HG02840 (cell line): ENCODE measurements at regions not wholly inside any gene's neighbourhood (a gene's known extent, or its start where the extent isn't known, plus 50 kb on each side); places are given as distances from the start of the nearest gene placed in this dataset.
"Not testable (repeated sequence)": the region's sequence is repeated elsewhere in the genome, so short reads cannot be mapped to it uniquely, and the experiment has no call there.

Source experiments
- ATAC-seq: cut with Tn5 transposase; IDR thresholded peaks from one replicate; pipeline ENCODE4 v1.9.1; 2021; ENCODE audit warnings: mild to moderate bottlenecking, moderate library complexity, moderate number of reproducible peaks; ENCODE audit not compliant: unreplicated experiment, low FRiP score

DNA sequence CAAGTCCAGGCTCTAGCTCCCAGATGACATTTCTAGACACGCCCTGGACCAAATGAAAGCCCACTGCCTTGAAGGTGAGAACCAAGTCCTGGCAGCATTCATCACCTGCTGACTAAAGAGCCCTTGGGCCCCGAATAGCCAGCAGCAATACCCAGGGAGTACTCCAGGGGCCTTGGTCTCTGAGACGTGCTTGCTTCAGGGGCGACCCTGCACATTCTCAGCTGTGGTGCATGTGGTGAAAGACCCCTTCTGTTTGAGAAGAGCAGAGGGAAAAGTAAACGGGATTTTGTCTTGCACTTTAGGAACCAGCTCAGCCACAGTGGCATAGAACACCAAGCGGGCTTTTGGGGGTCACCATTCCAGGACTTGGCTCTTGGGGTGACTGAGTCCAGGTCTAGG is 260.5 kb upstream of the MYT1L start:
- ATAC-seq, result no peak

DNA sequence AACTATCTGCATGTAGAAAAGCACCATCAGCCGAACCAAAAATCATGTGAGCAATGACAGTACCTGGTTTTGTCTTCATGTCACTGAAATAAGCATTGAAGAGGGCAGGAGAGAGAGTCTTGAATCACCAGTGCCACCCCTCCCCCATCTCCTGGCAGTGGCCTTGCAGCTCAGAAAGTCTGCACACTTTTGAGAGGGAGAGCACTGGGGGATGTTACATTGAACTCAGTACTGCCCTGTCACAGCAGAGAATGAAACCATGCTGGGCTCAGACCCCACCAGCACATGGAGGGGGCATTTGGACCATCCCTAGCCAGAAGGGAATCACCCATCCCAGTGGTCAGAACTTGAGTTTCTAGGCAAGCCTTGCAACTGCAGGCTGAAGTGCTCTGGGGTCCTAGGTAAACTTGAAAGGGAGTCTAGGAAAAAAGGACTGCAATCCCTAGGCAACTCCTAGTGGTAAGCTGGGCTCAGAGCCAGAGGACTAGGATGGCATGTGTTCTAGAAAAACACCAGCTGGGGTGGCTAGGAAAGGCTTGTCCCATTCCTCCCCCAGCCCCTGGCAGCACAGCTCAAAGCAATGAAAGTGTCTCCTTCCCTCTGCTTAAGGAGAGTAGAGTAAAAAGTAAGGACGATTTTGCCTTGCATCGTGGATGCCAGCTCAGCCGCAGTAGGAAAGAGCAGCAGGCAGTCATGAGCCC is 259.9 kb upstream of the MYT1L start:
- ATAC-seq, result no peak

- no peak for ATAC-seq
These were observed 259.1 kb upstream of the MYT1L start for GRCh38 chr2:2590141-2590540.

DNA sequence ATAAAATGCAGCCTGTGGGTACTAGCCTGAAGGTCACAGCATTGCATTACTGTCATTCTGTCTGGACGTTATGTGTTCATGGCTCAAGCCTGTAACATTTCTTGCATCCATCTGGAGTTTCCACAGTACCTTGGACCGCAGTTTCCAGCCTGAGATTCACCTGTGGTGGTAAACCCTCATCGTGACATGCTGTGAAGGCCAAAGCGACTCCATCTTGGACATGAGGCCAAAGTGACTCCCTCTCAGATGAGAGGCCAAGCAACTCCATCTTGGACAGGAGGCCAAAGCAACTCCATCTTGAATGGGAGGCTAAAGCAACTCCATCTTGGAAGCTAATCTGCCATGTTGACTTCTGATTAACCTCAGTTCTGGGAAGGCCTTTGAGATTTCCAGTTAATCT is 257.7 kb upstream of the MYT1L start:
- ATAC-seq, result no peak

GRCh38 chr2:2587354-2587753 is 256.3 kb upstream of the MYT1L start:
- no peak for ATAC-seq

- ATAC-seq, result no peak
These were observed 255.9 kb upstream of the MYT1L start for GRCh38 chr2:2586931-2587330.

DNA sequence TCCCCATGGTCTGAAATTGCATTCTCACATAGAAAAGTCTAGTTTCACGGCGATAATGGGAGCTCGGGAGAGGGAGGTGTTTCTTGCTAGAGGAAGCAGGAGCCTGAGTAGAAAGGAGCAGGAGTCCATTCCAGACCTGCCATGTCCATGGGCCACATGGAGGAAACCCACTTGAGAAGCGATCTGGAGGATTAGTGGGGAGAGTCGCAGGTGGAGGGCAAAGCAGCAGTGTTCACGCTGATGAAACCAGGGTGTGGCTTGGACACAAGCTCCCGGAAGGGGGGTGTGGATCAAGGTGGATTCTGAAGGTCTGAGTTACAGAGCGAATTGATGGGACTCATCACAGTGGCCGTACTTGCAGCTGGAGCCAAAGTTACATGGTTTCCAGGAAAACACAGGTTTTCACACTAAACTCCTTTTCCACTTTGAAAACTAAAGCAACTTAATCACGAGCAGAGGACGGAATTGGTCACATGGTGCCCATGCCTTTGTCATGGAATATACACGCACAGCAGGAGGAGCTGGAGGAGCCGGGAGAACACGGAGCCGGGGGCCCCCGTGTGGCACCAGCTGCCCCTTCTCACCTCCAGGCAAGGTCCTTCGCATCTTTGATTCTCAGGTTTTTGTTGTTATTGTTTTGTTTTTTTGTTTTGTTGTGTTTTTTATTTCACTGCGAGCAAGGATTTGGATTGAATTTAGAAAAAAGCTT is 255.1 kb upstream of the MYT1L start:
- no peak for ATAC-seq

- ATAC-seq, result no peak
These were observed 252.0 kb upstream of the MYT1L start for GRCh38 chr2:2582998-2583545.

DNA sequence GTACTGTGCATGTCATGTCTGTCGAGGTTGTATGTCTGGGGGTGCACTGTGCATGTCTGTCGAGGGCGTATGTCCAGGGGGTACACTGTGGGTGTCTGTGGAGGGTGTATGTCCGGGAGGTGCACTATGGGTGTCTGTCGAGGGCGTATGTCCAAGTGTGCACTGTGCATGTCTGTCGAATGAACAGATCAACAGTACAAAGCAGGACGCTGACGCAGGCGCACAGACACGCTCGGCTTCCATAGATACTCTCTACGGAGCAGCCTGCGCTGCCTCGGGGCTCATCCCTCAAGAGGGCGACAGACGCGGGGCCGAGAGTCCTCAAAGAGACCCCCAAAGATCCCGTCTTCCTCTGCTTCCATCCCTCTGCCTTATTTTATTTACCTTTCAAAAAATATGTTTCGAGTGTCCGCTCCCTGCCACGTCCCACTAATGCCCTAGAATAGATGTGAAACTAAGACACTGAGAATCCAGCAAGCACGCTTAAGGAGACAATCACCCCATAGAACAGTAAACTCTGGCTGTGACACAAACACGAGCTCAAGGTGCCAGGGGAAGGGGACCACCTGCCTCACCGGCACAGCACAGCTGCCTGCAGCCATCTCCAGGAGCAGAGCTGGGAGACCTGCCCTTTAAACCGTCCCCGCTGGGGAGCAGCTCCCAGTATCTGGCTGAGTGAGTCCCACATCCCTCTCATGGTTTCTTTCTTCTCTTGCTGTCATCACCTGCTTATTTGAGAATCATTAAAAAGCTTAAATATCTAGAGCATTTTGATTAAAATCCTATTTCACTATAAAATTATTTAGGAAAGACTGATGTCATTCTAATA is 250.5 kb upstream of the MYT1L start:
- ATAC-seq, result no peak

DNA sequence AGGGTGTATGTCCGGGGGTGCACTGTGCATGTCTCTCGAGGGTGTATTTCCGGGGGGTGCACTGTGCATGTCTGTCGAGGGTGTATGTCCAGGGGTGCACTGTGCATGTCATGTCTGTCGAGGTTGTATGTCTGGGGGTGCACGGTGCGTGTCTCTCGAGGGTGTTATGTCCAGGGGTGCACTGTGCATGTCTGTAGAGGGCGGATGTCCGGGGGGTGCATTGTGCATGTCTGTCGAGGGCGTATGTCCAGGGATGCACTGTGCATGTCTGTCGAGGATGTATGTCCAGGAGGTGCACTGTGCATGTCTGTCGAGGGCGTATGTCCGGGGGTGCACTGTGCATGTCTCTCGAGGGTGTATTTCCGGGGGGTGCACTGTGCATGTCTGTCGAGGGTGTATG is 249.8 kb upstream of the MYT1L start:
- not testable (repeated sequence) for ATAC-seq

GRCh38 chr2:2580341-2580740 is 249.3 kb upstream of the MYT1L start:
- ATAC-seq, result no peak

DNA sequence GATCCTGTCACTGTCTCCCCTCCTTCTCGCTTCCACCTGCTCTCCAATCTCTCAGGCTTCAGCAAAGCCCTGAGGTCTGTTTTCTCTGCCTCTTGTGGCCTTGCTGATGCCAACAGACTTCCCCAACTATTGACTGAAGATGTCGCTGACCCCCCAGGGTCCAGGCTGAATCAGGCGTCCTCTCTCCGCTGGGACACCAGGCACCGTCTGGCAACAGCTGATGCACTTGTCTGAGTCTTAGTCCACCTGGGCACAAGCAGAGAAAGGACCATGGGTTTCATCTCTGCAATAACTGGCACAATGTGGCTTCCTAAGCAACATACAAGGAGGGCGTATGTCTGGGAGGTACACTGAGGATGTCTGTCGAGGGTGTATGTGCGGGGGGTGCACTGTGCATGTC is 248.7 kb upstream of the MYT1L start:
- no peak for ATAC-seq

DNA sequence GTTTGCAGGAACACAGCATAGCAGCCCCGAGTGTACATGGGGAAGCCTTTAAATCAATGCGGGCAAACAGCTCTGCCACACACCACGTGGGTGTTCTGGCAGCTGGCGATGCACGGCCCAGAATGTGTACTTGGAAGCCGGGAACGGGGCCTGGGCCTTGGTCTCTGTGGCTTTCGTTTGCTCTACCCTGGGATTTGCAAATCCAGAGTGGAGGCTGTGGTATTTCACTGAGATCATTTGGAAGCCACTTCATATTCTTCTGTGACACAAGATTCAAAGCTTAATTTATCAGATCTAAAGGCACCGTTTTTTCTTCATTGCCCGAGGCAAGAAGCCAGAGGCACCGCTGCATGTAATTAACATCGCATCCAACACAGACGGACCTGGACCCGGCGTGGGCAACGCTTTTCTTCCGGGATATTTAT is 246.3 kb upstream of the MYT1L start:
- no peak for ATAC-seq

GRCh38 chr2:2575870-2576386 is 244.9 kb upstream of the MYT1L start:
- no peak for ATAC-seq

- no peak for ATAC-seq
These were observed 244.1 kb upstream of the MYT1L start for GRCh38 chr2:2575181-2575577.

DNA sequence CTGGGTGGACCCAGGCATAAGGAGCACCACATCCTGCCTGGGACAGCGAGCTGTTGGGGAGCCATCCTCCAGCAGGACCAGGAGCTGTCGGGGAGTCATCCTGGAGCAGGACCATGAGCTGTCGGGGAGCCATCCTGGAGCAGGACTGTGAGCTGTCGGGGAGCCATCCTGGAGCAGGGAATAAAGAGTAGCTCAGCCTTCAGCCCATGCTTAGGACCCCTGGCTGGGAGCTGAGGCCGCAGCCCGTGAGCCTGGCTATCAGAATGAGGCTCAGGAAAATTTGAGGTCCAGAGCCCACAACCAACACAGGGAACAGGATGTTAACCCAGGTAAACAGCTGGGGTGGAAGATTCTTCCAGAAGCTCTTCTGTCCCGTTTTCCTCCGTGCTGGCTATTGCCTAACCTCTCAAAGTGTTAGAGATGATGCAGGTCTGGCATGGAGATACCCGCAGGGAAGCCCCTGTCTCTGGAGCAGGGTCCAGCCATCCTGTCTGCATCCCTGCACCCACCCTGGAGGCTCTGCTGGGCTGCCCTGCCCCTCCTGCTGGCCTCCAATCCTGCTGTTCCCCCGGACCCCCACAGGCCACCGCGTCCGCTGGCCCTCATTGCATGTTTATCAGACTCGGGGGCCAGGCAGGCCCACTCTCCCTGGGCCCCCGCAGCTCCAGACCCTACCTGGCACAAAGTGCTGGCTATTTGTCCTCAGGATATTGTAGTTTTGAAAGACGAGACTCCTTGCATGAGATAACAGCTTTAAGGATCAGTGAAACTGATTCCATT is 243.5 kb upstream of the MYT1L start:
- no peak for ATAC-seq

- ATAC-seq, result no peak
These were observed 242.7 kb upstream of the MYT1L start for GRCh38 chr2:2573658-2574293.

- ATAC-seq, result no peak
These were observed 242.1 kb upstream of the MYT1L start for GRCh38 chr2:2573205-2573604.

- ATAC-seq, result no peak
These were observed 241.5 kb upstream of the MYT1L start for GRCh38 chr2:2572393-2573204.
